K562 (cell line): ENCODE measurements at regions not wholly inside any gene's neighbourhood (a gene's known extent, or its start where the extent isn't known, plus 50 kb on each side); places are given as distances from the start of the nearest gene placed in this dataset.

Source experiments
- ATAC-seq: fragments of 200-7000 bp; cut with Tn5 transposase; 3 replicates; pipeline ENCODE4 v1.9.1; 2020; ENCODE audit warnings: moderate library complexity
- BruUV-seq: library from RNA; stranded (reverse); fragments of 400-500 nt; replicated peaks from 2 replicates; lab custom pipeline; 2021; lab: Mats Ljungman, UMichigan
- CTCF ChIA-PET: fragments of 300-600 bp; formaldehyde crosslinking; extraction: SDS; loops from one replicate; lab custom pipeline; 2021; ENCODE audit warnings: low intra/inter-chr PET ratio; lab: Yijun Ruan, JAX
- POLR2A ChIA-PET: fragments of 300-600, 350-650 bp; sonication (Branson Sonifier 250); formaldehyde crosslinking; extraction: SDS; loops from one replicate; lab custom pipeline; 2021; ENCODE audit warnings: antibody characterized with exemption, inconsistent platforms; lab: Yijun Ruan, JAX
- DNase-seq, 4 experiments: peaks; one replicate each; pipeline versions ENCODE4 v3.0.0 to v3.0.0-alpha.2; 2011 to 2018; ENCODE audit warnings: low spot score in 3 of 4, mixed read lengths in 3 of 4; ENCODE audit errors: extremely low read depth in 1 of 4
- FAIRE-seq: peaks from 2 replicates; lab custom pipeline; 2011; peaks lifted over from hg19 to GRCh38; lab: Jason Lieb, UNC
- H2AFZ ChIP-seq: 2 replicates; pipeline ENCODE4 v1.6.0; 2011; ENCODE audit warnings: low read depth, low read length, control low read depth, inconsistent platforms
- H3K27ac ChIP-seq: fragments of 200-600 bp; 3 replicates; pipeline ENCODE4 v1.8.0; 2011; ENCODE audit warnings: low read depth, mild to moderate bottlenecking, control low read depth, inconsistent platforms, low read length, moderate library complexity, mixed read lengths; ENCODE audit errors: extremely low read depth
- H3K27me3 ChIP-seq, 2 experiments: fragments of 300-600 bp in 1 of 2; 2 replicates in 1 of 2; 3 replicates in 1 of 2; pipeline versions ENCODE4 v1.6.0 to v1.8.0; 2011; ENCODE audit warnings: inconsistent platforms in 2 of 2, low read length in 2 of 2, mild to moderate bottlenecking in 1 of 2, mixed read lengths in 1 of 2, moderate library complexity in 1 of 2; ENCODE audit not compliant: control insufficient read depth in 2 of 2, insufficient read depth in 2 of 2
- H3K36me3 ChIP-seq: fragments of 300-600 bp; 3 replicates; pipeline ENCODE4 v1.8.0; 2011; ENCODE audit warnings: mild to moderate bottlenecking, low read length, inconsistent platforms; ENCODE audit not compliant: control insufficient read depth, insufficient read depth
- H3K4me1 ChIP-seq, 2 experiments: fragments of 200-600 bp in 1 of 2; replicated peaks in 1 of 2; 2 replicates in 1 of 2; 3 replicates in 1 of 2; pipeline versions ENCODE4 v1.5.1 to v1.8.0; 2011; ENCODE audit warnings: inconsistent platforms in 2 of 2, low read length in 2 of 2, mild to moderate bottlenecking in 1 of 2, mixed read lengths in 1 of 2, moderate library complexity in 1 of 2; ENCODE audit not compliant: control insufficient read depth in 2 of 2, insufficient read depth in 2 of 2
- H3K4me2 ChIP-seq: 2 replicates; pipeline ENCODE4 v1.6.1; 2011; ENCODE audit warnings: low read length, control low read depth, inconsistent platforms, mixed read lengths; ENCODE audit not compliant: insufficient read depth
- H3K4me3 ChIP-seq: fragments of 200-600 bp; sonication (generic), shearing (Covaris generic); 2 replicates; pipeline ENCODE4 v1.5.1; 2016; ENCODE audit warnings: control low read depth, inconsistent platforms
- H3K79me2 ChIP-seq: fragments of 200-600 bp; 3 replicates; pipeline ENCODE4 v1.8.0; 2011; ENCODE audit warnings: low read length, inconsistent platforms; ENCODE audit not compliant: control insufficient read depth, insufficient read depth
- H3K9ac ChIP-seq, 2 experiments: 2 replicates each; pipeline versions ENCODE4 v1.6.0 to v1.6.1; 2011; ENCODE audit warnings: low read depth in 2 of 2, low read length in 2 of 2, control low read depth in 1 of 2, inconsistent platforms in 1 of 2, mild to moderate bottlenecking in 1 of 2, mixed read lengths in 1 of 2; ENCODE audit not compliant: insufficient read depth in 1 of 2
- H3K9me1 ChIP-seq: one replicate; pipeline ENCODE4 v1.6.0; 2011; ENCODE audit warnings: inconsistent platforms, mild to moderate bottlenecking, low read length, moderate library complexity; ENCODE audit not compliant: control insufficient read depth, insufficient read depth
- H3K9me3 ChIP-seq: replicated peaks from 2 replicates; pipeline ENCODE4 v1.5.1; 2011; ENCODE audit warnings: low read depth, low read length, inconsistent platforms; ENCODE audit not compliant: control insufficient read depth, insufficient read depth
- H4K20me1 ChIP-seq: replicated peaks from 2 replicates; pipeline ENCODE4 v1.6.1; 2011; ENCODE audit warnings: low read length, inconsistent platforms, mixed read lengths; ENCODE audit not compliant: control insufficient read depth, insufficient read depth
- BRF1 ChIP-seq: IDR thresholded peaks from 3 replicates; pipeline ENCODE4 v1.6.1; 2011; ENCODE audit warnings: borderline replicate concordance, mild to moderate bottlenecking; ENCODE audit not compliant: insufficient read length; ENCODE audit errors: extremely low read depth
- C11orf30 ChIP-seq: fragments of 450-650 bp; IDR thresholded peaks from 2 replicates; pipeline ENCODE4 v1.6.1; 2016; ENCODE audit warnings: low read depth, mild to moderate bottlenecking
- CAMTA2 ChIP-seq: fragments of 250-450 bp; sonication (Bioruptor Pico); conservative IDR thresholded peaks from 2 replicates; pipeline ENCODE4 v1.5.1; 2022
- EWSR1 ChIP-seq: fragments of 450-650 bp; IDR thresholded peaks from 2 replicates; pipeline ENCODE4 v1.6.1; 2018; ENCODE audit warnings: borderline replicate concordance, mild to moderate bottlenecking, low read depth, moderate library complexity; ENCODE audit not compliant: partially characterized antibody
- MED1 ChIP-seq: sonication (generic); formaldehyde crosslinking; IDR thresholded peaks from 2 replicates; pipeline ENCODE4 v1.8.1; 2023; ENCODE audit warnings: missing genetic modification reagents, borderline replicate concordance
- NFXL1 ChIP-seq: fragments of 450-650 bp; formaldehyde crosslinking; IDR thresholded peaks from 2 replicates; pipeline ENCODE4 v1.4.0; 2021; ENCODE audit warnings: mild to moderate bottlenecking
- SIN3B ChIP-seq: fragments of 450-650 bp; IDR thresholded peaks from 2 replicates; pipeline ENCODE4 v1.6.1; 2017; ENCODE audit warnings: low read depth, mild to moderate bottlenecking, moderate library complexity
- SRSF3 ChIP-seq: fragments of 200-400 bp; formaldehyde crosslinking; IDR thresholded peaks from 2 replicates; pipeline ENCODE4 v1.6.1; 2016; ENCODE audit warnings: mild to moderate bottlenecking, low read length, moderate library complexity; ENCODE audit not compliant: insufficient read depth
- TBL1XR1 ChIP-seq, 2 experiments: IDR thresholded peaks; 2 replicates each; pipeline ENCODE4 v1.6.1; 2012; ENCODE audit warnings: improper control_type of control experiment in 2 of 2, low read length in 2 of 2, mild to moderate bottlenecking in 1 of 2
- YY1 ChIP-seq, 3 experiments: IDR thresholded peaks; 2 replicates each; pipeline ENCODE4 v1.6.1; 2011; ENCODE audit warnings: low read length in 2 of 3, mild to moderate bottlenecking in 2 of 3, moderate library complexity in 2 of 3, borderline replicate concordance in 1 of 3, control low read depth in 1 of 3, low read depth in 1 of 3; ENCODE audit not compliant: insufficient read depth in 3 of 3, insufficient replicate concordance in 2 of 3, control insufficient read depth in 1 of 3, insufficient read length in 1 of 3; ENCODE audit errors: extremely low read depth in 1 of 3
- ZNF146 ChIP-seq: IDR thresholded peaks from one replicate; pipeline ENCODE4 v1.6.1; 2018; ENCODE audit warnings: missing compliant biosample characterization; ENCODE audit not compliant: unreplicated experiment
- ZNF224 ChIP-seq: sonication (generic); formaldehyde crosslinking; IDR thresholded peaks from 2 replicates; pipeline ENCODE4 v1.8.0; 2022; ENCODE audit warnings: mild to moderate bottlenecking, missing genetic modification reagents
- ZNF282 ChIP-seq: sonication (generic); formaldehyde crosslinking; IDR thresholded peaks from 2 replicates; pipeline ENCODE4 v1.8.1; 2023; ENCODE audit warnings: missing genetic modification reagents
- ZNF583 ChIP-seq: fragments of 250-450 bp; sonication (Bioruptor Pico); IDR thresholded peaks from 2 replicates; pipeline ENCODE4 v1.4.0; 2020
- ZNF764 ChIP-seq: fragments of 250-450 bp; sonication (Bioruptor Pico); IDR thresholded peaks from 2 replicates; pipeline ENCODE4 v1.4.0; 2020; ENCODE audit warnings: low read depth, mild to moderate bottlenecking, moderate library complexity
- WGBS: fragments of 100-300 bp; shearing (Covaris generic); methylation state at CpG from one replicate; pipeline ENCODE4 v1.1.6; 2016; ENCODE audit warnings: low coverage, mixed read lengths; ENCODE audit not compliant: insufficient coverage; ENCODE audit errors: missing lambda C conversion rate; 5-methylcytosine and 5-hydroxymethylcytosine counted together
- in situ Hi-C: fragments of 300-500 bp; cut with MboI; formaldehyde crosslinking; loops from 4 replicates; pipeline ENCODE4 v1.15.0; 2018; ENCODE audit warnings: inconsistent platforms, mixed read lengths
- intact Hi-C: fragments of 100-400 bp; cut with micrococcal nuclease; formaldehyde crosslinking; loops from 2 replicates; pipeline ENCODE4 v1.14.2; 2022
- TF ChIP-seq, protein P1 (sequence below), 2 experiments: fragments of 450-650 bp; IDR thresholded peaks; 2 replicates each; pipeline ENCODE4 v1.6.1; 2016
- TF ChIP-seq, protein P2 (sequence below): fragments of 450-650 bp; formaldehyde crosslinking; IDR thresholded peaks from 2 replicates; pipeline ENCODE4 v1.4.0; 2020; ENCODE audit warnings: mild to moderate bottlenecking, moderate library complexity
- TF ChIP-seq, protein P3 (sequence below): fragments of 450-650 bp; formaldehyde crosslinking; IDR thresholded peaks from 2 replicates; pipeline ENCODE4 v1.4.0; 2020; ENCODE audit warnings: mild to moderate bottlenecking, moderate library complexity

DNA sequence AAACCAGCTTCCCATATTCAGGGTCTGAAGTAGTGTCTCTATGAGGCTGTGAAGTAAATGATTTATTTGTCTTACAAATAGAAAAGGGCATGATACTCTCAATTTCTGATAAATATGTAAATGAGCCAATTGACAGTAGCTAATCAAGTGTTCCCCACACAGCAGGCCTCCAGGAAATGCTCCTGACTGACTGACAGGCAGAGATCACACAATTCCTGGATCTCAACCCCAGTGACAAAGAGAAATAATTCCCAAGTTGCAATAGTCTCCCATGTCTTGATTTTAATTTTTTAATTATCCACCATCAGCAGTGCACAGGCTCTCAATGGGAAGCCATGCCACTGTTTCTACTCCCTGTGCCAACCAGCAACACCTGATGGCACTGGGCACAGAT, 390.4 kb downstream of the SOX11 start (continued):
- TF ChIP-seq, protein P1, sequence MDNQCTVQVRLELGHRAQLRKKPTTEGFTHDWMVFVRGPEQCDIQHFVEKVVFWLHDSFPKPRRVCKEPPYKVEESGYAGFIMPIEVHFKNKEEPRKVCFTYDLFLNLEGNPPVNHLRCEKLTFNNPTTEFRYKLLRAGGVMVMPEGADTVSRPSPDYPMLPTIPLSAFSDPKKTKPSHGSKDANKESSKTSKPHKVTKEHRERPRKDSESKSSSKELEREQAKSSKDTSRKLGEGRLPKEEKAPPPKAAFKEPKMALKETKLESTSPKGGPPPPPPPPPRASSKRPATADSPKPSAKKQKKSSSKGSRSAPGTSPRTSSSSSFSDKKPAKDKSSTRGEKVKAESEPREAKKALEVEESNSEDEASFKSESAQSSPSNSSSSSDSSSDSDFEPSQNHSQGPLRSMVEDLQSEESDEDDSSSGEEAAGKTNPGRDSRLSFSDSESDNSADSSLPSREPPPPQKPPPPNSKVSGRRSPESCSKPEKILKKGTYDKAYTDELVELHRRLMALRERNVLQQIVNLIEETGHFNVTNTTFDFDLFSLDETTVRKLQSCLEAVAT (IDR thresholded peaks at IDR 0.05): no peak
- no peak for TF ChIP-seq BRF1

GRCh38 chr2:6083136-6083535, 391.0 kb downstream of the SOX11 start:
- Histone ChIP-seq H3K4me1 (no peaks in the 10 kb centered on the region), H3K9me3 (no peaks in the 10 kb centered on the region), H3K27ac (no peak overlapping the region), H3K36me3 (no peaks in the 10 kb centered on the region), H3K4me3 (no peak overlapping the region), H3K9ac (no peak overlapping the region), H3K27me3 (no peaks in the 10 kb centered on the region), H3K9me1 (no peaks in the 10 kb centered on the region), H3K4me2 (no peak overlapping the region), H3K79me2 (no peaks in the 10 kb centered on the region), H4K20me1 (no peaks in the 10 kb centered on the region), H2AFZ (no peak overlapping the region)
- POLR2A ChIA-PET: interaction anchor here (0.6 kb wide), 1 partner anchor 670 kb away, joined by 3 read pairs; no protein-coding TSS in a partner anchor
- BruUV-seq: no TSS peak
- CTCF ChIA-PET: no interaction called here
- DNase-seq: no peak
- FAIRE-seq: no peak
- intact Hi-C loops: no loop called here
- ATAC-seq: no peak
- 0% methylated on average over 2 of the region's 2 CpGs for WGBS
- in situ Hi-C loops: no loop called here
- TF ChIP-seq CAMTA2 (CRISPR knock-in tag) (no peak), ZNF583 (no peak), ZNF282 (no peak), SIN3B (no peak), NFXL1 (no peak), TBL1XR1 (IDR thresholded peaks at IDR 0.05; ENCODE audit: low read length in 2 of 2) (no peak), ZNF764 (CRISPR knock-in tag) (no peak), MED1 (no peak), C11orf30 (no peak), YY1 (IDR thresholded peaks at IDR 0.05; ENCODE audit: borderline replicate concordance in 1 of 3, control insufficient read depth in 1 of 3, extremely low read depth in 1 of 3, insufficient read depth in 3 of 3, insufficient read length in 1 of 3, insufficient replicate concordance in 2 of 3, low read depth in 1 of 3, low read length in 2 of 3) (no peak), ZNF224 (no peak), ZNF146 (CRISPR knock-in tag) (no peak), EWSR1 (no peak), SRSF3 (no peak)
- TF ChIP-seq, protein P2, sequence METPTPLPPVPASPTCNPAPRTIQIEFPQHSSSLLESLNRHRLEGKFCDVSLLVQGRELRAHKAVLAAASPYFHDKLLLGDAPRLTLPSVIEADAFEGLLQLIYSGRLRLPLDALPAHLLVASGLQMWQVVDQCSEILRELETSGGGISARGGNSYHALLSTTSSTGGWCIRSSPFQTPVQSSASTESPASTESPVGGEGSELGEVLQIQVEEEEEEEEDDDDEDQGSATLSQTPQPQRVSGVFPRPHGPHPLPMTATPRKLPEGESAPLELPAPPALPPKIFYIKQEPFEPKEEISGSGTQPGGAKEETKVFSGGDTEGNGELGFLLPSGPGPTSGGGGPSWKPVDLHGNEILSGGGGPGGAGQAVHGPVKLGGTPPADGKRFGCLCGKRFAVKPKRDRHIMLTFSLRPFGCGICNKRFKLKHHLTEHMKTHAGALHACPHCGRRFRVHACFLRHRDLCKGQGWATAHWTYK (CRISPR knock-in tag): no peak
- TF ChIP-seq, protein P3, sequence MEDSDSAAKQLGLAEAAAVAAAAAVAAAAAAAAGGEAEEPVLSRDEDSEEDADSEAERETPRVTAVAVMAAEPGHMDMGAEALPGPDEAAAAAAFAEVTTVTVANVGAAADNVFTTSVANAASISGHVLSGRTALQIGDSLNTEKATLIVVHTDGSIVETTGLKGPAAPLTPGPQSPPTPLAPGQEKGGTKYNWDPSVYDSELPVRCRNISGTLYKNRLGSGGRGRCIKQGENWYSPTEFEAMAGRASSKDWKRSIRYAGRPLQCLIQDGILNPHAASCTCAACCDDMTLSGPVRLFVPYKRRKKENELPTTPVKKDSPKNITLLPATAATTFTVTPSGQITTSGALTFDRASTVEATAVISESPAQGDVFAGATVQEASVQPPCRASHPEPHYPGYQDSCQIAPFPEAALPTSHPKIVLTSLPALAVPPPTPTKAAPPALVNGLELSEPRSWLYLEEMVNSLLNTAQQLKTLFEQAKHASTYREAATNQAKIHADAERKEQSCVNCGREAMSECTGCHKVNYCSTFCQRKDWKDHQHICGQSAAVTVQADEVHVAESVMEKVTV (CRISPR knock-in tag): no peak
